Testis (tissue), 2 donors: ENCODE measurements at regions not wholly inside any gene's neighbourhood (a gene's known extent, or its start where the extent isn't known, plus 50 kb on each side); places are given as distances from the start of the nearest gene placed in this dataset.

Experiments
- POLR2A ChIP-seq: fragments of 450-650 bp; IDR thresholded peaks from one replicate; pipeline ENCODE4 v1.6.1; 2017; ENCODE audit warnings: antibody characterized with exemption, mild to moderate bottlenecking, moderate library complexity
- TF ChIP-seq, protein P1 (sequence below), 3 experiments: fragments of 450-650 bp in 2 of 3; fragments of 200-600 bp in 1 of 3; sonication (generic) in 1 of 3; IDR thresholded peaks; one replicate each; pipeline ENCODE4 v1.5.1; 2016 to 2019; ENCODE audit warnings: antibody characterized with exemption in 3 of 3, mild to moderate bottlenecking in 2 of 3, moderate library complexity in 1 of 3

DNA sequence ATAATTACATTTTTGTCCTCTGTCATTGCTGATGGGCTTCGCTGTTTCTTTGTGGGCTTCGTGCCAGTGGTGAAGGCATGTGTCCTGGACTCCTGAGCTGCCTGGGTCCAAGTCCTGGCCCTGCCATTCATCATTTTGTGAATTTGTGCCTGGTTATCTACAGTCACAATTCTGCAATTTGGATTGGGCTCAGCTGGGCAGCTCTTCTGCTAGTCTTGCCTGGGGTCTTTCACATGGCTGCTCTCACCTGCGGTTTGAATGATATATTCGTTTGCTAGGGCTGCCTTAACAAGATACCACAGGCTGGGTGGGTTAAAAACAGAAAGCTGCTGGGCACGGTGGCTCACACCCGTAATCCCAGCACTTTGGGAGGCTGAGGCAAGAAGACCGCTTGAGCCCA is 192.7 kb upstream of the IER5L start:
- TF ChIP-seq, protein P1, sequence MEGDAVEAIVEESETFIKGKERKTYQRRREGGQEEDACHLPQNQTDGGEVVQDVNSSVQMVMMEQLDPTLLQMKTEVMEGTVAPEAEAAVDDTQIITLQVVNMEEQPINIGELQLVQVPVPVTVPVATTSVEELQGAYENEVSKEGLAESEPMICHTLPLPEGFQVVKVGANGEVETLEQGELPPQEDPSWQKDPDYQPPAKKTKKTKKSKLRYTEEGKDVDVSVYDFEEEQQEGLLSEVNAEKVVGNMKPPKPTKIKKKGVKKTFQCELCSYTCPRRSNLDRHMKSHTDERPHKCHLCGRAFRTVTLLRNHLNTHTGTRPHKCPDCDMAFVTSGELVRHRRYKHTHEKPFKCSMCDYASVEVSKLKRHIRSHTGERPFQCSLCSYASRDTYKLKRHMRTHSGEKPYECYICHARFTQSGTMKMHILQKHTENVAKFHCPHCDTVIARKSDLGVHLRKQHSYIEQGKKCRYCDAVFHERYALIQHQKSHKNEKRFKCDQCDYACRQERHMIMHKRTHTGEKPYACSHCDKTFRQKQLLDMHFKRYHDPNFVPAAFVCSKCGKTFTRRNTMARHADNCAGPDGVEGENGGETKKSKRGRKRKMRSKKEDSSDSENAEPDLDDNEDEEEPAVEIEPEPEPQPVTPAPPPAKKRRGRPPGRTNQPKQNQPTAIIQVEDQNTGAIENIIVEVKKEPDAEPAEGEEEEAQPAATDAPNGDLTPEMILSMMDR (IDR thresholded peaks at IDR 0.05) = no peak
- TF ChIP-seq POLR2A = no peak
